Endothelial cell of umbilical vein (primary cell): ENCODE measurements at regions not wholly inside any gene's neighbourhood (a gene's known extent, or its start where the extent isn't known, plus 50 kb on each side); places are given as distances from the start of the nearest gene placed in this dataset.

Source experiments
- BruUV-seq: library from RNA; stranded (reverse); fragments of 400-500 nt; replicated peaks from 2 replicates; lab custom pipeline; 2021; lab: Mats Ljungman, UMichigan
- CTCF ChIA-PET: fragments of 300-600, 350-600 bp; sonication (Branson Sonifier 250); formaldehyde crosslinking; loops from one replicate; lab custom pipeline; 2021; ENCODE audit warnings: antibody characterized with exemption, inconsistent platforms; lab: Charles Lee
- POLR2A ChIA-PET: fragments of 300-600, 350-600 bp; sonication (Branson Sonifier 250); formaldehyde crosslinking; loops from one replicate; lab custom pipeline; 2021; ENCODE audit warnings: antibody characterized with exemption, inconsistent platforms; lab: Charles Lee
- DNase-seq: peaks from one replicate; pipeline ENCODE4 v3.0.0-alpha.2; 2011; ENCODE audit warnings: low read depth, low spot score
- FAIRE-seq: peaks from 2 replicates; lab custom pipeline; 2011; peaks lifted over from hg19 to GRCh38; lab: Jason Lieb, UNC
- H2AFZ ChIP-seq: 2 replicates; pipeline ENCODE4 v1.6.0; 2012; ENCODE audit warnings: low read depth, low read length, control low read depth, inconsistent platforms
- H3K27ac ChIP-seq: 2 replicates; pipeline ENCODE4 v1.5.1; 2011; ENCODE audit warnings: low read depth, mild to moderate bottlenecking, control low read depth, low read length, moderate library complexity; ENCODE audit not compliant: insufficient read depth
- H3K27me3 ChIP-seq, 2 experiments: 2 replicates each; pipeline versions ENCODE4 v1.6.0 to v1.6.1; 2011; ENCODE audit warnings: low read length in 2 of 2, mixed read lengths in 1 of 2; ENCODE audit not compliant: control insufficient read depth in 2 of 2, insufficient read depth in 2 of 2
- H3K36me3 ChIP-seq, 2 experiments: 2 replicates in 1 of 2; 3 replicates in 1 of 2; pipeline ENCODE4 v1.5.1; 2011; ENCODE audit warnings: low read length in 2 of 2, mild to moderate bottlenecking in 1 of 2, moderate library complexity in 1 of 2; ENCODE audit not compliant: control insufficient read depth in 2 of 2, insufficient read depth in 2 of 2; ENCODE audit errors: extremely low read depth in 1 of 2
- H3K4me1 ChIP-seq: 3 replicates; pipeline ENCODE4 v1.5.1; 2011; ENCODE audit warnings: mild to moderate bottlenecking, low read length; ENCODE audit not compliant: control insufficient read depth, insufficient read depth; ENCODE audit errors: extremely low read depth
- H3K4me2 ChIP-seq: 2 replicates; pipeline ENCODE4 v1.6.1; 2011; ENCODE audit warnings: low read length, control low read depth, mixed read lengths; ENCODE audit not compliant: insufficient read depth
- H3K4me3 ChIP-seq, 3 experiments: fragments of 200-600 bp in 1 of 3; sonication (generic), shearing (Covaris generic) in 1 of 3; replicated peaks in 1 of 3; 2 replicates each; pipeline ENCODE4 v1.5.1; 2011 to 2016; ENCODE audit warnings: control low read depth in 3 of 3, low read length in 3 of 3, mild to moderate bottlenecking in 2 of 3, inconsistent platforms in 1 of 3, low read depth in 1 of 3, moderate library complexity in 1 of 3; ENCODE audit not compliant: insufficient read depth in 1 of 3
- H3K79me2 ChIP-seq: 2 replicates; pipeline ENCODE4 v1.6.0; 2012; ENCODE audit warnings: low read length, inconsistent platforms; ENCODE audit not compliant: control insufficient read depth, insufficient read depth
- H3K9ac ChIP-seq: replicated peaks from 2 replicates; pipeline ENCODE3; 2011; ENCODE audit warnings: low read length, control low read depth; ENCODE audit not compliant: insufficient read depth; ENCODE audit errors: extremely low read depth
- H3K9me1 ChIP-seq: replicated peaks from 3 replicates; pipeline ENCODE4 v1.6.0; 2011; ENCODE audit warnings: mild to moderate bottlenecking, low read length; ENCODE audit not compliant: control insufficient read depth, insufficient read depth; ENCODE audit errors: extremely low read depth
- H3K9me3 ChIP-seq: replicated peaks from 2 replicates; pipeline ENCODE4 v1.5.1; 2012; ENCODE audit warnings: low read length, inconsistent platforms; ENCODE audit not compliant: control insufficient read depth, insufficient read depth
- H4K20me1 ChIP-seq: replicated peaks from 2 replicates; pipeline ENCODE3; 2011; ENCODE audit warnings: mild to moderate bottlenecking, low read length; ENCODE audit not compliant: control insufficient read depth, insufficient read depth; ENCODE audit errors: extremely low read depth
- EZH2 ChIP-seq: IDR thresholded peaks from 2 replicates; pipeline ENCODE4 v1.6.1; 2012; ENCODE audit warnings: borderline replicate concordance, low read depth, mild to moderate bottlenecking, moderate library complexity, low read length, inconsistent platforms; ENCODE audit not compliant: severe bottlenecking
- FOS ChIP-seq: IDR thresholded peaks from 2 replicates; pipeline ENCODE4 v1.6.1; 2011; ENCODE audit warnings: mild to moderate bottlenecking, low read length, moderate library complexity, borderline replicate concordance; ENCODE audit not compliant: insufficient read depth
- GATA2 ChIP-seq: IDR thresholded peaks from 2 replicates; pipeline ENCODE4 v1.7.0; 2011; ENCODE audit warnings: low read depth, mild to moderate bottlenecking, moderate library complexity, mixed read lengths, low read length; ENCODE audit not compliant: insufficient read length, insufficient read depth
- JUN ChIP-seq: IDR thresholded peaks from 2 replicates; pipeline ENCODE4 v1.6.1; 2011; ENCODE audit warnings: borderline replicate concordance, low read depth; ENCODE audit not compliant: insufficient read length, insufficient read depth
- MAX ChIP-seq: IDR thresholded peaks from 2 replicates; pipeline ENCODE4 v1.6.1; 2011; ENCODE audit not compliant: insufficient read depth, insufficient read length
- MYC ChIP-seq: IDR thresholded peaks from one replicate; pipeline ENCODE4 v1.6.1; 2011; ENCODE audit warnings: mild to moderate bottlenecking, low read depth, low read length
- POLR2A ChIP-seq: IDR thresholded peaks from 2 replicates; pipeline ENCODE4 v1.6.1; 2012; ENCODE audit warnings: low read depth, mild to moderate bottlenecking, control low read depth, low read length
- POLR2AphosphoS5 ChIP-seq: IDR thresholded peaks from 2 replicates; pipeline ENCODE4 v1.6.1; 2012; ENCODE audit warnings: low read depth, mild to moderate bottlenecking, control low read depth, low read length, moderate library complexity; ENCODE audit not compliant: insufficient read depth
- dilution Hi-C: fragments of 300-500 bp; cut with MboI; formaldehyde crosslinking; loops from one replicate; pipeline ENCODE4 v1.15.0; 2019; ENCODE audit warnings: low sequenced_read_pairs; ENCODE audit not compliant: extremely low pct_ligation_motif_present
- intact Hi-C: fragments of 100-400 bp; cut with micrococcal nuclease; formaldehyde crosslinking; loops from one replicate; pipeline ENCODE4 v1.10.0; 2022
- TF ChIP-seq, protein P1 (sequence below), 2 donors: IDR thresholded peaks; 1 replicate in 1 of 2; 2 replicates in 1 of 2; pipeline ENCODE4 v1.5.1; 2011; ENCODE audit warnings: low read length in 2 of 2, mild to moderate bottlenecking in 2 of 2, moderate library complexity in 2 of 2, control low read depth in 1 of 2, inconsistent platforms in 1 of 2, low read depth in 1 of 2; ENCODE audit not compliant: insufficient read depth in 1 of 2; ENCODE audit errors: extremely low read depth in 1 of 2

DNA sequence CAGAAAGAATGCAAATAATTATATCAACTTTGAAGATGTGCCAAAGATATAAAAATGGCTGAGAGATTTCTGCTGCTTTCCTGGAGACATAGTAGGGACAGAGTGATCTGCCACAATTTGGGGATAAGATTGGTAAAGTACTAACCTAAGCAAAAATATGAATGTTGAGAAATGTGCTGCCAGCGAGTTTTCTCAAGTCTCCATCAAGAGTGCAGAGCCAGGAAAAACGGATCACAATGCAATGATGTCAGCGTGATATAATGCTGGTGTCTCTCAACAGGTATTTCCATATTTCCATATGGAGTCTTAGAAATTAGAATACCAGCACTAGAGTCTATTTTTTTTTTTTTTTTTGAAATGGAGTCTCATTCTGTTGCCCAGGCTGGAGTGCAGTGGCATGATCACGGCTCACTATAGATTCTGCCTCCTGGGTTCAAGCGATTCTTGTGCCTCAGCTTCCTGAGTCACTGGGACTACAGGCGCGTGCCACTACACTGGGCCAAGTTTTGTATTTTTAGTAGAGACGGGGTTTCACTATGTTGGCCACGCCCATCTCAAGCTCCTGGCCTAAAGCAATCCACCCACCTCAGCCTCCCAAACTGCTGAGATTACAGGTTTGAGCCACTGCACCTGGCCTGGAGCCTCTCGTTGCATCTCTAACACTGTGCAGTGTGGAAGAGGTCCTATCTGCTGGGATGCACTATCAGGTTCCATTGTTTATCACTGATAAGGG, 893.5 kb downstream of the TRIML1 start:
- no peak for TF ChIP-seq EZH2
- TF ChIP-seq JUN = no peak
- no peak for TF ChIP-seq MAX
- no peak for TF ChIP-seq POLR2A
- TF ChIP-seq FOS = no peak
- no peak for TF ChIP-seq POLR2AphosphoS5
- TF ChIP-seq, protein P1, sequence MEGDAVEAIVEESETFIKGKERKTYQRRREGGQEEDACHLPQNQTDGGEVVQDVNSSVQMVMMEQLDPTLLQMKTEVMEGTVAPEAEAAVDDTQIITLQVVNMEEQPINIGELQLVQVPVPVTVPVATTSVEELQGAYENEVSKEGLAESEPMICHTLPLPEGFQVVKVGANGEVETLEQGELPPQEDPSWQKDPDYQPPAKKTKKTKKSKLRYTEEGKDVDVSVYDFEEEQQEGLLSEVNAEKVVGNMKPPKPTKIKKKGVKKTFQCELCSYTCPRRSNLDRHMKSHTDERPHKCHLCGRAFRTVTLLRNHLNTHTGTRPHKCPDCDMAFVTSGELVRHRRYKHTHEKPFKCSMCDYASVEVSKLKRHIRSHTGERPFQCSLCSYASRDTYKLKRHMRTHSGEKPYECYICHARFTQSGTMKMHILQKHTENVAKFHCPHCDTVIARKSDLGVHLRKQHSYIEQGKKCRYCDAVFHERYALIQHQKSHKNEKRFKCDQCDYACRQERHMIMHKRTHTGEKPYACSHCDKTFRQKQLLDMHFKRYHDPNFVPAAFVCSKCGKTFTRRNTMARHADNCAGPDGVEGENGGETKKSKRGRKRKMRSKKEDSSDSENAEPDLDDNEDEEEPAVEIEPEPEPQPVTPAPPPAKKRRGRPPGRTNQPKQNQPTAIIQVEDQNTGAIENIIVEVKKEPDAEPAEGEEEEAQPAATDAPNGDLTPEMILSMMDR (IDR thresholded peaks at IDR 0.05; ENCODE audit: extremely low read depth in 1 of 2, insufficient read depth in 1 of 2, low read depth in 1 of 2, low read length in 2 of 2) = no peak
- TF ChIP-seq MYC = no peak
- no peak for TF ChIP-seq GATA2
- ChIA-PET CTCF (no interaction called here), POLR2A (no interaction called here)
- Histone ChIP-seq H3K79me2 (no peaks in the 10 kb centered on the region), H3K4me1 (no peaks in the 10 kb centered on the region), H3K9me1 (no peaks in the 10 kb centered on the region), H3K4me2 (no peak overlapping the region), H3K27ac (no peak overlapping the region), H2AFZ (no peak overlapping the region), H3K9ac (no peak overlapping the region), H3K36me3 (no peaks in the 10 kb centered on the region), H4K20me1 (no peaks in the 10 kb centered on the region), H3K4me3 (no peak overlapping the region), H3K27me3 (no peaks in the 10 kb centered on the region), H3K9me3 (peaks cover 7% of the 10 kb centered on the region)
- dilution Hi-C loops = no loop called here
- intact Hi-C loops = no loop called here
- no peak for DNase-seq
- FAIRE-seq = no peak
- BruUV-seq = no TSS peak
